22Rv1 (cell line): ENCODE measurements at regions not wholly inside any gene's neighbourhood (a gene's known extent, or its start where the extent isn't known, plus 50 kb on each side); places are given as distances from the start of the nearest gene placed in this dataset.

ENCODE experiments used
- H3K27ac ChIP-seq: fragments of 450-650 bp; 2 replicates; pipeline ENCODE4 v1.5.1; 2017
- CTCF ChIP-seq: fragments of 450-650 bp; IDR thresholded peaks from 2 replicates; pipeline ENCODE4 v1.5.1; 2017; ENCODE audit warnings: mild to moderate bottlenecking
- ZFX ChIP-seq: fragments of 450-650 bp; IDR thresholded peaks from 2 replicates; pipeline ENCODE4 v1.6.1; 2017; ENCODE audit warnings: antibody characterized with exemption, borderline replicate concordance

DNA sequence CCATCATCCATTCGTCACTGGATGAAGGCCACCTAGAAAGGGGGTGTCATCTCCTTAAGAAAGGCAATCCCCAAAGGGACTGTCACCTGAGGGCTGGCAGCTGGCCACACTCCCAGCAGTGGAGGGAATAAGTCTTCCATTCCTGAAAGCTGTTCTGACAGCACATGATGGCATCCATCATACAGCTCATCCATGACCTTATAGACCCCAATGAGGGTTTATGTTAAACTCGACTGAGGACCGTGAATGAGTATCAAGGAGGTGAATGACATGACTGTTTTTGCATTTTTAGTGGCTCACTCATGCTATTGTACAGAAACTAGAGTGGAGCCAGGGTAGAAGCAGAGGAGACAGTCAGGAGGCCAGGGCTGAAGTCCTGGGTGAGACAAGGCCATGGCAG lies 203.1 kb upstream of the CNR1 start:
- no peak overlapping the region for H3K27ac ChIP-seq
- no peak for TF ChIP-seq CTCF
- no peak for TF ChIP-seq ZFX

DNA sequence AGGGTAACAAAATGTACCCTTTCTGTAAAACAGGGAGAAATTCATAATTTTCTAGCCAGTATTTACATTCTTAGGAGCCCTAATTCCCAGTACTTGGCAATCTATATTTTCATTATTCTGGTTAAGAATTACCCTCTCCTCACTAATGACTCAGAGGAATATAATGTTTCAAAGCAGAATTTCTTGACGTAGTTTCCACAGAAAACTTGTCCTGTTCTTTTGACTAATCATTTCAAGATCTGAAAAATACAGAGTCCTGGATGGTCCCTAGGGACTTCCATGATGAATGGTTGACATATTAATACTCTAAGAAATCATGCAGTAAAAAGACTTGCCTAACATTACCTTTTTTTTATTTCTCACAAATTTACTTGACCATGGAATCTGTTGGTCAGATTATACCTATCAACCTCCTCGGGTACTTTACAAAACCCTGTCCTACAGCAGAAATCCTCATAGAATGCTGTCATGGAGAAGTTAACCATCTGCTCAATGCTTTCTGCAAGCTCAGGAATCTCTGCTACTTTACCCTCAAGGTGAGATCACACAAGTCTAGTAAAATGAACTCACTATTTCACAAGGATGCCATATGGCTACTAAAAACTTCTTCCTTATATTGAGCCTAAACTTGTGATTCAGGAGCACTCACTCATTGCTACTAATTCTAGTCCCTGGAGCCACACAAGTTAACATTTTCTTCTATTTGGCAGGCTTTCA lies 202.1 kb upstream of the CNR1 start:
- no peak for TF ChIP-seq CTCF
- TF ChIP-seq ZFX: no peak
- H3K27ac ChIP-seq: no peak overlapping the region

DNA sequence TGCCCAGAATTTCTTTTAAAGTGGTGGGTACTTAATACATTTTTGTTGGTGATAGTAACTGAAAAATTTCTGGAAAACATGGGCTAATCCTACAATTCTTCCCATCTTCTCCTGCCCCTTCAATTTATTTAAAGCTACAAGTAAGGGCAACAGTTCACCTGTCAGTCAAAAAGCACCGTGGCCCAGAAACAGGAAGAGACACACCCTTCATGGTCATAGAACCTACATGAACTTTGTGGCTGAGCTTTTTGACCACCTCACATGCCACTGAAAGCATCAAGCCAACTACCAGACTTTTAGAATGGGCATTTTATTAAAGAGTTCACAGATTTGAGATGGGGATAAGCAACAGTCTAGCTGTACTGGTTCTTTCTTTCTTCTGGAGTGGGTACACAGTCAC lies 201.1 kb upstream of the CNR1 start:
- H3K27ac ChIP-seq: no peak overlapping the region
- TF ChIP-seq ZFX (no peak), CTCF (no peak)

DNA sequence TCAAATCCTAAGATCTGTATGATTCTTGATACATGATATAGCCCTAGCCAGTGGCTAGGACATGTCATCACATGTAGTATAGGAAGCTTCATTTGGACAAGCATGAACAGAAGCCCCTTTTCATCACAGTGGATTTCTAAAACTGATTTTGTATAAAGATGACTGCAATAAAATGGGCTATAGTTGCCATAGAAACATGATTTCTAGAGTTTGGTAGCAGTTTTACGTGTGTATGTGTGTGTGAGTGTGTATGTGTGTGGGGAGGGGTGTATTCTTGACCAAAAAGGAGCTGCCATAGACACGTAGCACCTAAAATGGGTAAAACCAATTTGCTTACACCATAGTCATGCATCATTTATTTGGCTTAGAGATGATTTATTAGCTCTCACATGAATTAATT lies 200.5 kb upstream of the CNR1 start:
- H3K27ac ChIP-seq: no peak overlapping the region
- TF ChIP-seq ZFX (no peak), CTCF (no peak)

DNA sequence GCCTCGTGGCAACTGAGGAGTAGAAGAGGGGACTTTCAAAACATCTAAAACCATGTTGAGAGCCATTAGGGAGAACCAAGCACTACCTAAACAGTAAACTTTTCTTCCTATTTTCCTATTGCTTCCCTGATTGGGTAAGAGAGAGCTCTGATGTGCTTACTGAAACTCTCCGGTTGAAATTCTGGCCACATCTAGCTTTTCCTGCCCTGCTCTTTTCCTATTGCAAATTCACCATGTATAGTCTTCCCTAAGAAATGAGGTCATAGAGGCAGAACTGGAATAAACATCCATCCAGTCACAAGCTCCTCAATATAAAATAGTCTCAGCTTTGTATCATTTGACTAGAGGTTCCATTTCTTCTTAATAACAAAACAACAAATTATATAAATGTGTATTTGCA lies 199.5 kb upstream of the CNR1 start:
- no peak overlapping the region for H3K27ac ChIP-seq

DNA sequence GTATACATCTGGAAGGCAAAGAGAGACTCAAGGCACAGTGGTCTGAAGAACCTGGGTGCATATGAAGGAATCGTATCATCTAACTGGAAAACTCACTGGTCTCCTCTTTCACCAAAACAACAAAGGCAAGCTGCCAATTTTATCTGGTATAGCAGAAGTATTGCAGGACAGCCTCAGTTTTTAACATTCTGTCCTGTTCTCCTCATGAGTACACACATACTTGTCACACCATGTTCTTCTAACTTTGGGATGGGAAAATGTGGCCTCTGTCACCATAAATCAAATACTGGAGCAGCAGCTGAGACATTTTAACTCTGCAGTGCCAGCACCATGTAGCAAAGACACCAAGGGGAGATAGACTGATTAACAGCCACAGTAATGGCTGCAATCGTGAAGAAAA lies 199.1 kb upstream of the CNR1 start:
- H3K27ac ChIP-seq: no peak overlapping the region
- TF ChIP-seq CTCF: no peak
- TF ChIP-seq ZFX: no peak

More for the DNA sequence above, 199.5 kb upstream of the CNR1 start:
- TF ChIP-seq CTCF: no peak
- no peak for TF ChIP-seq ZFX

DNA sequence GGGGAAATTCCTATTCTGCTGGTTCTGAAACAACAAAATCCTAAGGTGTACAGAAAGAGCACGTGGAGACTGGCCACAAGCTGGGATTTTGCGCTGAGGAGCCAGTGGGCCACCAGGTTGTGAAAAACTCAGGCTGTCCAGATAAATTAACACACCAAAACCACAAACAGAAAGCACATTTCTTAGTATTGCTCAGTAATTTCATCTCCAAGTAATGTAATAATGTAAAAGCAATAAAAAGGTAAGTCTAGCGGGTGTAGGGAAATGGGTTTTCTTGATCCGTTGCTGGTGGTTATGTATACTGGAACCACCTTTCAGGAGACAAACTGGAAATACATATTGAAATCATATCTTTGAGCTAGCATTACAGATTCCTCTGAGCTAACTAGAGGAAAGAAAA lies 195.6 kb upstream of the CNR1 start:
- TF ChIP-seq CTCF: no peak
- TF ChIP-seq ZFX: no peak
- H3K27ac ChIP-seq: no peak overlapping the region
